T follicular helper cell (primary cell): ENCODE measurements at regions not wholly inside any gene's neighbourhood (a gene's known extent, or its start where the extent isn't known, plus 50 kb on each side); places are given as distances from the start of the nearest gene placed in this dataset.
"Not testable (repeated sequence)": the region's sequence is repeated elsewhere in the genome, so short reads cannot be mapped to it uniquely, and the experiment has no call there.

Source experiments
- DNase-seq: peaks from one replicate; pipeline ENCODE4 v3.0.0-alpha.2; 2020; ENCODE audit warnings: low read depth

GRCh38 chr2:173737954-173738575, 227.1 kb downstream of the SP3 start:
- DNase-seq: not testable (repeated sequence)

DNA sequence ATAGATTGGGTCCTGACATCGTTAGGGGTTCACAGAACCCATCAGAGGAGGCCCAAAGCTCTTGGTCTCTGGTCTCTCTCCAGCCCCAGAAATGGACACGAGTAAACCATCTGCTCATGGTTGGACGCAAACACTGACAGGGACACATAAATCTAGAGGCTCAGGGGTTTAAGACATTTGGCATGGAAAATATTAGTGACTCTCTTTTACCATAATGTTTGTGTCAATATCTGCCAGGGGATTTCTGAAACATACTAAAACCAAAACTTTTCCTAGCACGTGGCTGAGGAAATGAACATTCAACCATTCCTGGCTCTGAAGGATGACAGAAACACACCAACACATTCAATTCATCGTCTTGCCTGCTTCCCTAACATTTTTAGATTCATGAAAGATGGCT, 226.2 kb downstream of the SP3 start:
- no peak for DNase-seq

DNA sequence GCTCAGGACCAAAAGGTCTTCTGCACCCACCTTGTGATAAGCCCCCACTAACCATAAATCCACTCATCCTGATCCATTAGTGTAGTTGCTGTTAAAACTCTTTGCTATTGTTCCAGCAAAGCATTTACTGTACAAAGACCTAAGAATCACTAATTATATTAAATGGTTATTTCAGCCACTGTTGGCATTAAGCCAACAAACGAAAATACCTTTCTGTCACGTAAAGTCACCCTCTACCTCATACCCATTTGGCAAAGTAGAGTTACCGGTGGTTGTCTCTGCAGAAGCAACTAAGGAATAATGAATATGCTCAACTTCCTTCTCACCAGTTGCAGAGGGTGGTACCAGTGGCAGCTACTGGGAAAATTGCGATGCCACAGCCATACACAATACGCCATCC, 224.5 kb downstream of the SP3 start:
- no peak for DNase-seq

GRCh38 chr2:173741759-173742158, 223.4 kb downstream of the SP3 start:
- DNase-seq: no peak

GRCh38 chr2:173747035-173747434, 218.1 kb downstream of the SP3 start:
- no peak for DNase-seq

DNA sequence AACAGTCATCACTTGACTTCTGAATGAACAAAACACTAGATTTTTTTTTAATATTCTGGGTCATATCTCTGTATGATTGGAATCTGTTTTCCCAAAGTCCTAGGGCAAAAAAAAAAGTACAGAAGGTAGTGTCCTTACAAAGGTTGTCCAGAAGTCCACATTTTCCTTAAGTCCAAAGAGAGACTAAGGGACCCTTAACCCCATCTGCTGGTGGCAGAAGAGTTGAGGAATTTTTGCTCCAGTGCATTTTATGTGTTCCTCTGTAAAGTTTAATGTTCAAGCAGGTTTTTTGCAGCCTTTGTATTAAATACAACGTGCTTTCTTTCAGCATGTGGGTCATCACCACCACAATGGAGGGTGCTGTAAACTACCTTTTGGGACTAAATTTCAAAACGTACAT, 215.9 kb downstream of the SP3 start:
- no peak for DNase-seq

DNA sequence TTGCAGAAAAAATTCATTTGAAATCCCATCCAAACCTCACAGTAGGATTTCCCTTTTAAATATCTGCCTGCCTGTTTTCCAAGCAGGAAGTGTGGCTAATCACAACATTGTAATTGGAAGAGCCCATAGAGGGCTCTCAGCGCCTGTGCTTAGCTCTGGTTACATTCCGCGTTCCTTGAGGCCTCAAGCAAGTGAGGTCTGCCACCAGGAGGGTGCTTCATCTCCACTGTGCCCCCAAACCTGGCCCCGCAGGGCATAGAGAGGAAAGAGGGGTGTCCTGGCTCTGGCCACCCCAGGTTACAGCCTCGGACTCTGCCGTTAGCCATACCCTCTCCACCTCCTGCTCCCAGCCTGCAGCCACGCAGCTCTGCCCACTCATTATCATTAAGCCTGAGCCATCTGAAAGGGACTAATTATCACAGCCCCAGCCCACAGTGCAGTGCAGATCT, 214.8 kb downstream of the SP3 start:
- DNase-seq: no peak

DNA sequence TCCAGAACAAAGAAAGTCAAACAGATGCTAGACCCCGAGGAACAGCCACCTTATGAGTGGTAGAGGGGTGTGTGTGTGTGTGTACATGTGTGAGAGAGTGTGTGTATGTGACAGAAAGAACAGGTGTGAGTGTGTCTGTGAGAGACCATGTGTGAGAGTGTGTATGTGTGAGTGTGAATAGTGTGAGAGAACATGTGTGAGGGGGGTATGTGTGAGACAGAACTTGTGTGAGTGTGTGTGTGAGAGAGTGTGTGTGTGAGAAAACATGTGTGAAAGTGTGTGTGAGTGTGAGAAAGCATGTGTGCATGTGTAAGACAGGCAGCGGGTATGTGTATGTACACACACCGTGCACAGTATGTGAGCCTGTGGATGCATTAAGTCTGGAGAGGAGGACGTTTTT, 214.3 kb downstream of the SP3 start:
- no peak for DNase-seq

GRCh38 chr2:173751245-173751975, 213.8 kb downstream of the SP3 start:
- DNase-seq: no peak

DNA sequence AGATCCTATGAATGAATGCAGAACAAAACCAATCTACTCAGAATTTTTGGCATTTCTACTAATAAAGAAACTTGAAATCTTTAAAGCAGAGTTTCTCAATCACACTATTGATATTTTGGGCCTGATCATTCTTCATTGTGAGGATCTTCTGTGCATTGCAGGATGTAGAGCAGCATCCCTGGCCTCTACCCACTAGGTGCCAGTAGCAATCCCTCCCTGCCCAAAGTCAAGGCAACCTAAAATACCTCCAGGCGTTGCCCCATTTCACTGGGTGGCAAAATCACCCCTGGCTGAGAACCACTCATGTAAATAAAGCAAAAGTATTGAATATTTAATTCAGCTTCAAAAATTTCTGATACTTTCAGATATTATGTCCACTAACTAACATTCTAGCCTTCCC, 213.0 kb downstream of the SP3 start:
- DNase-seq: no peak

DNA sequence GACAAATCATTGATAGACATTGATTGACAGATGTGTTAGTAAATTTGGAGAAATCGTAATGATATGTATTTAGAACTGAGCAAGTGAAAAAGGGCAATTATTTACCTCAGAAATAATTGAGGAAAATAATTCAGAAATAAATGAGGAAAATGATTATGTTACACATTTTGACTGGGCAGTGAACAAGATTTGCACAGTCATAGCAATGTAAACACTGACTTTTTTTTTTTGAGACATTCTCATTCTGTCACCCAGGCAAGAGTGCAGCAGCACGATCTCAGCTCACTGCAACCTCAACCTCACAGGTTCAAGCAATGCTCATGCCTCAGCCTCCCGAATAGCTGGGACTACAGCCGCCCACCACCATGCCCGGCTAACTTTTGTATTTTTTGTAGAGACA, 211.7 kb downstream of the SP3 start:
- no peak for DNase-seq

DNA sequence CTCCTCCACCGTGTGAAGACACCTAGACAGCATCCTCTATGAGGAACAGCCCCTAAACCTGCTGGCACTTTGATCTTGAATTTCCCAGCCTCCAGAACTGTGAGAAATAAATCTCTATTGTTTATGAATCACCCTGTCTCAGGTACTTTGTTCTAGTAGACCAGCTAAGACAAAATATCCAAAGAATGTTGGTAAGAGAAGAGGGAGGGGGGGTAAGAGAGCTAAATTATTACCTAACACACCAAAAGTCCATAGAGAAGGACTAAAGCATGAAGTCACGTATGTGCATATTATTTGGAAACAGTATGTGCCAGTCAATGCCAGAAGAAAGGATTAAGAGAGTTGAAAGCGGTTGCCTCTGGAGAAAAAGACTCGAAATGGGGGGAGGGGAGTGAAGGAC, 211.0 kb downstream of the SP3 start:
- no peak for DNase-seq

DNA sequence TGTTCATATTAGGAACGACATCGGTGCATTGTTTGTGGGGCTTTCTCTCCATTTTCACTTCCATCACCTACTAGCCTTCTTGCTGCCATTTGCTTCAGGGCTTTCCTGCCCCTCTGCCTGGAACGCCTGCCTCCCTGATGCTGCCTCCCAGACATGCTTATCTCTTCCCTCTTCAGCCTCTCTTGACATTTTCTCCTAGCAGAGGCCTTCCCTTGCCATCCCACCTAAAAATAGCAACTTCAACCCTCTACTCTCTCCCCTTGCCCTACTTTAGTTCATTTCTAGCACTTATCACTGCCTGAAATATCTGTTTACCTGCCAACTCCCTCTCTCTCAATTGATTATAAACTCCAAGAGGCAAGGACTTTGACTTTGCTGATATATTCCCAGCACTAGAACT, 210.3 kb downstream of the SP3 start:
- DNase-seq: no peak

DNA sequence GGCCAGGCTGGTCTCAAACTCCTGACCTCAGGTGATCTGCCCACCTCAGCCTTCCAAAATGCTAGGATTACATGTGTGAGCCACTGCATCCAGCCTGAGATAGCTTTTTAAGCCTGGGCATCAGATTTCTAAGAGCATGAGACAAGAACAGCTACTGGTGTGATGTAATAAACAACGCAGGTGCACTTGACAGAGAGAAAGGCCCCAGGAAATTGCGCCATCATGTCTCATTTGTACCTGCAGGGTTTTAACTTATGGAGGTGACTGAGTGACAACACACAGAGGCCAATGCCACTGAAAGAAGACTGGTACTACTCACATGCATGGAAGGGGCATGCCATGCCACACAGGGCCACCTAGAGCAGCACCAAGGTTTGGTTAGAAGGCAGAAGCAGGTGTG, 209.4 kb downstream of the SP3 start:
- DNase-seq: no peak

- no peak for DNase-seq
Observed at GRCh38 chr2:173759959-173760358, 205.2 kb downstream of the SP3 start.

DNA sequence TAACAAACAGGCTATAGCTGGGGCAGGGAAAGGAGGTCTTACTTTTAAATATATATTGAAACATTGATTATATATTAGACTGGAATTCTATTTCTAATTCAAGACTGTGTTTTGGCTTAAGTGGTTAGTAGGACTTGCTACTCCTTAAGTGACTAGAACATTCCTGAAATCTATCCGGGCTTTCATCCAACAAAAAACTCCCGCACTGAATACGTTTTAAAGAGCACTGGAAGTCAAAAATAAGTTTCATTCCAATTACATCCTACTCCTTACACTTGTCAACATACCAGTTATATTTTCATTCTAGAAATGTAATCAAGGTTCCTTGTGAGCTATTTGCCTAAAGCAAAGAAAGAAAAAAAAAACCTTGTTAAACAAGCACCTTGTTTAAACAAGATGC, 204.6 kb downstream of the SP3 start:
- DNase-seq: no peak

- DNase-seq: no peak
Observed at GRCh38 chr2:173761603-173762119, 203.5 kb downstream of the SP3 start.

DNA sequence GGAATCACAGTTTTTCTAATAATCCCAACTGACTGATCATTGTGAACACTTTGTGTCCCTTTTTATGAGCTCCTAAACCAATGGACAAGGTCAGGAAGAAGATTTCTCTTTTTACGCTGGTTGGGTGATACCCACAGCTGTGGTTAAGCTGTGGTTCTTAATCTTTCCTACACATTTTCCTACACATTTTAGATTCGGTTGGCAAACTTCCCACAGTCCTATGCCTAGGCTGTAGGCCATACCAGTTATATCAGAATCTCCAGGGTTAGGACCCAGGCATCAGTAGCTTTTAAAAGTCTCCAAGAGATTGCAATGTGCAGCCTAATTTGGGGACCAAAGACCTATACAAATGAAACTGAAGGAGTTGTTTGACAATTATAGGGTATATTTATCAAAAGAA, 203.0 kb downstream of the SP3 start:
- DNase-seq: no peak

GRCh38 chr2:173762864-173763263, 202.3 kb downstream of the SP3 start:
- no peak for DNase-seq

DNA sequence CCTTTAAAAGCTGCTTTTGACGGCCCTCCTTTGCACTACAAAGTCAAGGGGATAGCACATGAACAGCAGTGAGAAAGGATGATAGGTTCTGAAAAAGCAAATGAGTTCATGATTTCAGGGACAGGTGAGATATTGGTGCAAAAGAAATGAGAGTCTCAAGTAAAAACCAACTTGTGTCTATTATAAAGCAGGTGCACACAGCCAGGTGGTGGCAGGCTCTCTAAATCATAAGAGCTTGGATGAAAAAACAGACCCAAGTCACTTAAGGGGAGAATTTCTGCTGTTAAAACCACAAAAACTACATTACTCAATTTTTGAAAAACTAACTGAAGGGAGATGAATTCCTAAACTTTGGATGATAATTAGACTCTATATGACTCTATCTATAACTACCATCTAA, 201.5 kb downstream of the SP3 start:
- DNase-seq: no peak

- DNase-seq: no peak
Observed at GRCh38 chr2:173764094-173764493, 201.1 kb downstream of the SP3 start.

GRCh38 chr2:173766537-173767289, 198.5 kb downstream of the SP3 start:
- no peak for DNase-seq
